IMR-90 (cell line): ENCODE measurements at regions not wholly inside any gene's neighbourhood (a gene's known extent, or its start where the extent isn't known, plus 50 kb on each side); places are given as distances from the start of the nearest gene placed in this dataset.

Experiments
- ATAC-seq: fragments of 200-7000 bp; cut with Tn5 transposase; 2 replicates; pipeline ENCODE4 v1.9.1; 2020; ENCODE audit warnings: low read depth, mild to moderate bottlenecking, moderate library complexity
- BruUV-seq: library from RNA; stranded (reverse); fragments of 400-500 nt; replicated peaks from 2 replicates; lab custom pipeline; 2021; lab: Mats Ljungman, UMichigan
- CTCF ChIA-PET: fragments of 300-600 bp; formaldehyde crosslinking; extraction: SDS; loops from one replicate; lab custom pipeline; 2021; ENCODE audit warnings: antibody characterized with exemption; lab: Yijun Ruan, JAX
- POLR2A ChIA-PET: fragments of 300-600 bp; sonication (Branson Sonifier 250); formaldehyde crosslinking; loops from one replicate; lab custom pipeline; 2022; ENCODE audit warnings: antibody characterized with exemption; ENCODE audit not compliant: unreplicated experiment; lab: Charles Lee
- DNase-seq: peaks from one replicate; pipeline ENCODE4 v3.0.0; 2013
- H2AFZ ChIP-seq: replicated peaks from 2 replicates; pipeline ENCODE3; 2013; ENCODE audit warnings: low read length, mild to moderate bottlenecking; ENCODE audit not compliant: poor library complexity
- H2AK5ac ChIP-seq: 2 replicates; pipeline ENCODE4 v1.6.1; 2013; ENCODE audit warnings: low read depth, low read length, inconsistent platforms
- H2AK9ac ChIP-seq: replicated peaks from 2 replicates; pipeline ENCODE3; 2013; ENCODE audit warnings: mild to moderate bottlenecking, low read depth, low read length, moderate library complexity; ENCODE audit not compliant: poor library complexity
- H2BK120ac ChIP-seq: 2 replicates; pipeline ENCODE4 v1.6.1; 2013; ENCODE audit warnings: low read depth, low read length, inconsistent platforms
- H2BK15ac ChIP-seq: 3 replicates; pipeline ENCODE4 v1.6.1; 2013; ENCODE audit warnings: low read depth, low read length, inconsistent platforms
- H2BK20ac ChIP-seq: 2 replicates; pipeline ENCODE4 v1.6.1; 2013; ENCODE audit warnings: low read depth, mild to moderate bottlenecking, inconsistent platforms, low read length, moderate library complexity
- H2BK5ac ChIP-seq: 2 replicates; pipeline ENCODE4 v1.6.1; 2013; ENCODE audit warnings: mild to moderate bottlenecking, low read depth, low read length, inconsistent platforms; ENCODE audit not compliant: poor library complexity, severe bottlenecking
- H3K14ac ChIP-seq: replicated peaks from 2 replicates; pipeline ENCODE4 v1.6.1; 2013; ENCODE audit warnings: low read depth, low read length, inconsistent platforms
- H3K18ac ChIP-seq: 2 replicates; pipeline ENCODE4 v1.6.1; 2013; ENCODE audit warnings: low read depth, low read length, control low read depth
- H3K23ac ChIP-seq: 2 replicates; pipeline ENCODE4 v1.6.1; 2013; ENCODE audit warnings: low read depth, low read length, inconsistent platforms
- H3K27ac ChIP-seq: 2 replicates; pipeline ENCODE4 v1.5.1; 2013; ENCODE audit warnings: mild to moderate bottlenecking, control low read depth, low read length; ENCODE audit not compliant: insufficient read depth
- H3K27me3 ChIP-seq: 2 replicates; pipeline ENCODE4 v1.6.1; 2013; ENCODE audit warnings: low read length; ENCODE audit not compliant: control insufficient read depth, insufficient read depth
- H3K36me3 ChIP-seq: 2 replicates; pipeline ENCODE4 v1.6.1; 2013; ENCODE audit warnings: low read length, mixed read lengths; ENCODE audit not compliant: control insufficient read depth, insufficient read depth
- H3K4ac ChIP-seq: 2 replicates; pipeline ENCODE4 v1.6.1; 2013; ENCODE audit warnings: low read depth, low read length, inconsistent platforms
- H3K4me1 ChIP-seq: 2 replicates; pipeline ENCODE4 v1.6.1; 2013; ENCODE audit warnings: low read length, mixed read lengths; ENCODE audit not compliant: control insufficient read depth, insufficient read depth
- H3K4me2 ChIP-seq: 2 replicates; pipeline ENCODE4 v1.6.1; 2013; ENCODE audit warnings: low read depth, mild to moderate bottlenecking, control low read depth, low read length, moderate library complexity
- H3K4me3 ChIP-seq: 2 replicates; pipeline ENCODE4 v1.5.1; 2013; ENCODE audit warnings: low read depth, mild to moderate bottlenecking, control low read depth, low read length, moderate library complexity; ENCODE audit not compliant: insufficient read depth
- H3K56ac ChIP-seq: 2 replicates; pipeline ENCODE4 v1.6.1; 2013; ENCODE audit warnings: low read length, inconsistent platforms; ENCODE audit not compliant: insufficient read depth; ENCODE audit errors: extremely low read depth
- H3K79me1 ChIP-seq, 2 experiments: 2 replicates each; pipeline ENCODE4 v1.6.1; 2013; ENCODE audit warnings: low read length in 2 of 2, inconsistent platforms in 1 of 2, low read depth in 1 of 2
- H3K9ac ChIP-seq: 2 replicates; pipeline ENCODE4 v1.6.1; 2013; ENCODE audit warnings: low read depth, low read length, control low read depth
- H3K9me1 ChIP-seq: 2 replicates; pipeline ENCODE4 v1.6.1; 2013; ENCODE audit warnings: low read length, inconsistent platforms; ENCODE audit not compliant: insufficient read depth
- H3K9me3 ChIP-seq: 2 replicates; pipeline ENCODE4 v1.6.1; 2013; ENCODE audit warnings: low read length; ENCODE audit not compliant: control insufficient read depth, insufficient read depth
- H4K20me1 ChIP-seq: 2 replicates; pipeline ENCODE4 v1.6.1; 2013; ENCODE audit warnings: low read length, inconsistent platforms; ENCODE audit not compliant: insufficient read depth
- H4K5ac ChIP-seq: 2 replicates; pipeline ENCODE4 v1.6.1; 2013; ENCODE audit warnings: mild to moderate bottlenecking, low read depth, low read length, control low read depth
- H4K8ac ChIP-seq, 2 experiments: 2 replicates each; pipeline ENCODE4 v1.6.1; 2013; ENCODE audit warnings: low read depth in 2 of 2, low read length in 2 of 2, control low read depth in 1 of 2, inconsistent platforms in 1 of 2
- H4K91ac ChIP-seq: 2 replicates; pipeline ENCODE4 v1.6.1; 2013; ENCODE audit warnings: low read depth, low read length, inconsistent platforms; ENCODE audit not compliant: insufficient read depth
- BHLHE40 ChIP-seq: fragments of 150-350 bp; IDR thresholded peaks from 2 replicates; pipeline ENCODE4 v1.6.1; 2016; ENCODE audit warnings: mild to moderate bottlenecking, low read depth, low read length
- CEBPB ChIP-seq: IDR thresholded peaks from 2 replicates; pipeline ENCODE4 v1.6.1; 2012; ENCODE audit warnings: low read depth, low read length, improper control_type of control experiment
- CHD1 ChIP-seq: IDR thresholded peaks from 2 replicates; pipeline ENCODE4 v1.6.1; 2012; ENCODE audit warnings: low read depth, low read length, improper control_type of control experiment
- CTCF ChIP-seq: conservative IDR thresholded peaks from 2 replicates; pipeline ENCODE4 v1.5.1; 2012; ENCODE audit warnings: mild to moderate bottlenecking, low read depth, low read length, improper control_type of control experiment
- FOS ChIP-seq: fragments of 150-350 bp; IDR thresholded peaks from 2 replicates; pipeline ENCODE4 v1.6.1; 2016; ENCODE audit warnings: low read depth, low read length
- MAFK ChIP-seq: IDR thresholded peaks from 2 replicates; pipeline ENCODE4 v1.6.1; 2012; ENCODE audit warnings: low read depth, low read length, improper control_type of control experiment
- MAZ ChIP-seq: IDR thresholded peaks from 2 replicates; pipeline ENCODE4 v1.6.1; 2012; ENCODE audit warnings: low read depth, mild to moderate bottlenecking, low read length, improper control_type of control experiment, moderate library complexity, borderline replicate concordance
- POLR2A ChIP-seq: IDR thresholded peaks from 2 replicates; pipeline ENCODE4 v1.6.1; 2012; ENCODE audit warnings: mild to moderate bottlenecking, low read depth, low read length
- RAD21 ChIP-seq: IDR thresholded peaks from 2 replicates; pipeline ENCODE4 v1.6.1; 2012; ENCODE audit warnings: low read length, improper control_type of control experiment
- RCOR1 ChIP-seq: IDR thresholded peaks from 2 replicates; pipeline ENCODE4 v1.6.1; 2012; ENCODE audit warnings: mild to moderate bottlenecking, low read length, improper control_type of control experiment; ENCODE audit not compliant: insufficient replicate concordance
- RFX5 ChIP-seq: IDR thresholded peaks from 2 replicates; pipeline ENCODE4 v1.8.0; 2012; ENCODE audit warnings: low read depth, mild to moderate bottlenecking, low read length, moderate library complexity
- USF2 ChIP-seq: fragments of 150-350 bp; IDR thresholded peaks from 2 replicates; pipeline ENCODE4 v1.6.1; 2017; ENCODE audit warnings: mild to moderate bottlenecking, antibody characterized with exemption, low read length, low read depth
- WGBS, 2 experiments: methylation state at CpG; one replicate each; pipeline versions ENCODE4 v1.1.5 to v1.1.7; 2013; ENCODE audit warnings: missing lambda C conversion rate in 2 of 2; ENCODE audit not compliant: insufficient read length in 1 of 2; ENCODE audit errors: extremely low coverage in 2 of 2; 5-methylcytosine and 5-hydroxymethylcytosine counted together
- dilution Hi-C: fragments of 300-500 bp; cut with HindIII; formaldehyde crosslinking; loops from one replicate; pipeline ENCODE4 v1.14.3; 2018; ENCODE audit warnings: low sequenced_read_pairs; ENCODE audit not compliant: unreplicated experiment
- in situ Hi-C: fragments of 300-500 bp; cut with MboI; formaldehyde crosslinking; loops from 3 replicates; pipeline ENCODE4 v1.14.3; 2019; ENCODE audit warnings: low sequenced_read_pairs, inconsistent platforms, mixed read lengths
- intact Hi-C: fragments of 100-400 bp; cut with micrococcal nuclease; formaldehyde crosslinking; loops from 2 replicates; pipeline ENCODE4 v1.10.0; 2022

GRCh38 chr20:40449144-40449690 lies 239.8 kb downstream of the MAFB start:
- no peak overlapping the region for H3K23ac ChIP-seq
- H2BK5ac ChIP-seq: no peak overlapping the region
- no peak overlapping the region for H3K18ac ChIP-seq
- H2BK20ac ChIP-seq: no peak overlapping the region
- no peak overlapping the region for H3K9ac ChIP-seq
- ChIA-PET CTCF (no interaction called here), POLR2A (no interaction called here)
- no peak for ATAC-seq
- H2AK5ac ChIP-seq: no peak overlapping the region
- TF ChIP-seq BHLHE40 (no peak), USF2 (no peak), FOS (no peak), RCOR1 (no peak), MAFK (no peak), CEBPB (no peak), CTCF (no peak), MAZ (no peak), RFX5 (no peak), RAD21 (no peak), POLR2A (no peak), CHD1 (no peak)
- no peak overlapping the region for H3K56ac ChIP-seq
- WGBS, 2 experiments: no CpG with 5 or more reads among the region's 2 CpGs
- no peak overlapping the region for H4K91ac ChIP-seq
- H3K4me2 ChIP-seq: no peak overlapping the region
- no peaks in the 10 kb centered on the region for H3K27me3 ChIP-seq
- dilution Hi-C loops (no loop called here), in situ Hi-C loops (no loop called here), intact Hi-C loops (no loop called here)
- no peaks in the 10 kb centered on the region for H3K36me3 ChIP-seq
- H3K27ac ChIP-seq: no peak overlapping the region
- no peaks in the 10 kb centered on the region for H4K20me1 ChIP-seq
- no peak overlapping the region for H4K5ac ChIP-seq
- no peaks in the 10 kb centered on the region for H3K4me1 ChIP-seq
- no peak for DNase-seq
- no peak overlapping the region for H2BK120ac ChIP-seq
- H2AFZ ChIP-seq: no peak overlapping the region
- no peak overlapping the region for H3K14ac ChIP-seq
- H3K4ac ChIP-seq: no peak overlapping the region
- H3K9me1 ChIP-seq: no peaks in the 10 kb centered on the region
- H2AK9ac ChIP-seq: no peak overlapping the region
- BruUV-seq: no TSS peak
- H3K4me3 ChIP-seq: no peak overlapping the region
- H2BK15ac ChIP-seq: no peak overlapping the region
- no peaks in the 10 kb centered on the region for H3K79me1 ChIP-seq
- H3K9me3 ChIP-seq: no peaks in the 10 kb centered on the region
- no peak overlapping the region for H4K8ac ChIP-seq
